Stimulated activated CD4-positive, alpha-beta T cell treated with anti-CD3 and anti-CD28 coated beads, Interleukin-2, amount 100 ng/mL, for 24 hours (primary cell): ENCODE measurements at regions not wholly inside any gene's neighbourhood (a gene's known extent, or its start where the extent isn't known, plus 50 kb on each side); places are given as distances from the start of the nearest gene placed in this dataset.

Experiments used
- DNase-seq, 2 donors: peaks; one replicate each; pipeline ENCODE4 v3.0.0-alpha.2; 2020

GRCh38 chr10:3537518-3537917, 247.5 kb downstream of the KLF6 start:
- DNase-seq = no peak

GRCh38 chr10:3535001-3535400, 250.0 kb downstream of the KLF6 start:
- DNase-seq = no peak

- DNase-seq = no peak
These were observed 250.6 kb downstream of the KLF6 start for GRCh38 chr10:3534433-3534832.

GRCh38 chr10:3533296-3533695, 251.7 kb downstream of the KLF6 start:
- DNase-seq = no peak

- DNase-seq = no peak
These were observed 252.4 kb downstream of the KLF6 start for GRCh38 chr10:3532644-3533043.

GRCh38 chr10:3531670-3532069, 253.3 kb downstream of the KLF6 start:
- no peak for DNase-seq

GRCh38 chr10:3530783-3531645, 254.0 kb downstream of the KLF6 start:
- DNase-seq = no peak

GRCh38 chr10:3530346-3530745, 254.7 kb downstream of the KLF6 start:
- no peak for DNase-seq

GRCh38 chr10:3529691-3530090, 255.3 kb downstream of the KLF6 start:
- no peak for DNase-seq

GRCh38 chr10:3528823-3529403, 256.1 kb downstream of the KLF6 start:
- DNase-seq = no peak

GRCh38 chr10:3528271-3528670, 256.7 kb downstream of the KLF6 start:
- DNase-seq = no peak

GRCh38 chr10:3527869-3528268, 257.1 kb downstream of the KLF6 start:
- DNase-seq = no peak

- no peak for DNase-seq
These were observed 258.1 kb downstream of the KLF6 start for GRCh38 chr10:3526727-3527501.

GRCh38 chr10:3525832-3526449, 259.1 kb downstream of the KLF6 start:
- no peak for DNase-seq

GRCh38 chr10:3524086-3524960, 260.7 kb downstream of the KLF6 start:
- DNase-seq = no peak

GRCh38 chr10:3523309-3524050, 261.5 kb downstream of the KLF6 start:
- no peak for DNase-seq

GRCh38 chr10:3516923-3517255, 268.1 kb downstream of the KLF6 start:
- DNase-seq = no peak

GRCh38 chr10:3516234-3516922, 268.6 kb downstream of the KLF6 start:
- no peak for DNase-seq

GRCh38 chr10:3514691-3515090, 270.3 kb downstream of the KLF6 start:
- DNase-seq = no peak

- no peak for DNase-seq
These were observed 272.7 kb downstream of the KLF6 start for GRCh38 chr10:3512263-3512662.

- no peak for DNase-seq
These were observed 273.5 kb downstream of the KLF6 start for GRCh38 chr10:3511483-3511882.
